ENCODE measurements at regions not wholly inside any gene's neighbourhood (a gene's known extent, or its start where the extent isn't known, plus 50 kb on each side); places are given as distances from the start of the nearest gene placed in this dataset.

- TF ChIP-seq JUND (IDR thresholded peaks at IDR 0.05; ENCODE audit: low read depth, low read length) = no peak
- TF ChIP-seq CBFB (IDR thresholded peaks at IDR 0.05; ENCODE audit: low read depth) = no peak
- no peak for TF ChIP-seq MEF2B (IDR thresholded peaks at IDR 0.05; ENCODE audit: partially characterized antibody, poor library complexity, severe bottlenecking)
- TF ChIP-seq EGR1 (IDR thresholded peaks at IDR 0.05; ENCODE audit: borderline replicate concordance in 1 of 2, low read depth in 2 of 2, low read length in 2 of 2) = no peak
- TF ChIP-seq NRF1 (conservative IDR thresholded peaks at IDR 0.05; ENCODE audit: low read depth, low read length) = no peak
- no peak for TF ChIP-seq EZH2 (IDR thresholded peaks at IDR 0.05; ENCODE audit: borderline replicate concordance, control insufficient read depth, low read depth, low read length)
- TF ChIP-seq ZBTB11 (CRISPR knock-in tag; IDR thresholded peaks at IDR 0.05) = no peak
- no peak for TF ChIP-seq E2F4 (IDR thresholded peaks at IDR 0.05; ENCODE audit: low read depth, low read length)
- no peak for TF ChIP-seq MXI1 (IDR thresholded peaks at IDR 0.05; ENCODE audit: low read depth, low read length)
- no peak for TF ChIP-seq PRDM15 (CRISPR knock-in tag; IDR thresholded peaks at IDR 0.05)
- TF ChIP-seq POLR2A (IDR thresholded peaks at IDR 0.05; ENCODE audit: low read depth, low read length) = no peak
- no peak for TF ChIP-seq CBX3 (IDR thresholded peaks at IDR 0.05; ENCODE audit: borderline replicate concordance, low read depth)
- TF ChIP-seq ZNF622 (IDR thresholded peaks at IDR 0.05) = no peak
- no peak for TF ChIP-seq MEF2A (IDR thresholded peaks at IDR 0.05; ENCODE audit: insufficient read depth, low read depth, low read length)
- TF ChIP-seq RB1 (IDR thresholded peaks at IDR 0.05; ENCODE audit: borderline replicate concordance) = no peak
- TF ChIP-seq BCL11A (IDR thresholded peaks at IDR 0.05; ENCODE audit: low read depth, low read length) = no peak
- peak; percentile 76 for TF ChIP-seq RELB (IDR thresholded peaks at IDR 0.05; ENCODE audit: low read depth)
- peak; percentile 57 for TF ChIP-seq MTA2 (IDR thresholded peaks at IDR 0.05; ENCODE audit: low read depth)
Measured at GRCh38 chr14:89641495-89642175, 224.6 kb upstream of the FOXN3 start (continued).

Measured in GM12878 (cell line).